H9 (cell line): ENCODE measurements at regions not wholly inside any gene's neighbourhood (a gene's known extent, or its start where the extent isn't known, plus 50 kb on each side); places are given as distances from the start of the nearest gene placed in this dataset.

Experiments used
- DNase-seq: peaks from one replicate; pipeline ENCODE4 v3.0.0-alpha.2; 2017
- H2AFZ ChIP-seq: one replicate; pipeline ENCODE4 v1.6.1; 2013; ENCODE audit warnings: mild to moderate bottlenecking, low read length, control low read depth, moderate library complexity
- H2AK5ac ChIP-seq: 2 replicates; pipeline ENCODE4 v1.6.1; 2013; ENCODE audit warnings: low read length, control low read depth, mixed read lengths; ENCODE audit not compliant: insufficient read length
- H2BK120ac ChIP-seq: one replicate; pipeline ENCODE4 v1.6.1; 2013; ENCODE audit warnings: low read depth, mild to moderate bottlenecking, low read length, control low read depth, inconsistent platforms; ENCODE audit not compliant: poor library complexity, severe bottlenecking
- H2BK12ac ChIP-seq: 2 replicates; pipeline ENCODE4 v1.6.1; 2013; ENCODE audit warnings: low read length, control low read depth, mixed read lengths, low read depth; ENCODE audit not compliant: insufficient read length
- H2BK15ac ChIP-seq: 2 replicates; pipeline ENCODE4 v1.6.1; 2013; ENCODE audit warnings: low read depth, low read length, control low read depth
- H2BK20ac ChIP-seq: one replicate; pipeline ENCODE4 v1.6.1; 2013; ENCODE audit warnings: low read depth, mild to moderate bottlenecking, low read length, control low read depth, inconsistent platforms; ENCODE audit not compliant: poor library complexity, severe bottlenecking
- H2BK5ac ChIP-seq: 2 replicates; pipeline ENCODE4 v1.6.1; 2013; ENCODE audit warnings: low read length, control low read depth, mixed read lengths; ENCODE audit not compliant: insufficient read length
- H3K14ac ChIP-seq: 2 replicates; pipeline ENCODE4 v1.6.1; 2013; ENCODE audit warnings: low read length, control low read depth; ENCODE audit not compliant: insufficient read depth
- H3K18ac ChIP-seq: 2 replicates; pipeline ENCODE4 v1.6.1; 2013; ENCODE audit warnings: low read depth, mild to moderate bottlenecking, mixed read lengths, low read length, control low read depth; ENCODE audit not compliant: insufficient read length
- H3K23ac ChIP-seq: 2 replicates; pipeline ENCODE4 v1.6.1; 2013; ENCODE audit warnings: low read length, control low read depth, mixed read lengths, low read depth; ENCODE audit not compliant: insufficient read length
- H3K23me2 ChIP-seq: 2 replicates; pipeline ENCODE4 v1.6.1; 2013; ENCODE audit warnings: low read depth, mild to moderate bottlenecking, mixed read lengths, low read length, control low read depth; ENCODE audit not compliant: insufficient read length, poor library complexity, severe bottlenecking
- H3K27ac ChIP-seq: 2 replicates; pipeline ENCODE4 v1.5.1; 2013; ENCODE audit warnings: low read length, control low read depth, mixed read lengths, low read depth; ENCODE audit not compliant: insufficient read length
- H3K27me3 ChIP-seq: 2 replicates; pipeline ENCODE4 v1.6.1; 2013; ENCODE audit warnings: low read length, control low read depth, inconsistent platforms; ENCODE audit not compliant: insufficient read depth
- H3K4ac ChIP-seq: 2 replicates; pipeline ENCODE4 v1.6.1; 2013; ENCODE audit warnings: low read depth, mild to moderate bottlenecking, control low read depth, inconsistent platforms, low read length, moderate library complexity
- H3K4me1 ChIP-seq: 2 replicates; pipeline ENCODE4 v1.6.1; 2013; ENCODE audit warnings: low read length, control low read depth, inconsistent platforms; ENCODE audit not compliant: insufficient read depth
- H3K4me2 ChIP-seq: 2 replicates; pipeline ENCODE4 v1.6.1; 2013; ENCODE audit warnings: low read length, control low read depth, mixed read lengths; ENCODE audit not compliant: insufficient read length, insufficient read depth
- H3K56ac ChIP-seq: 2 replicates; pipeline ENCODE4 v1.6.1; 2013; ENCODE audit warnings: low read depth, mild to moderate bottlenecking, mixed read lengths, low read length, control low read depth; ENCODE audit not compliant: insufficient read length
- H3K79me1 ChIP-seq: 2 replicates; pipeline ENCODE4 v1.6.1; 2013; ENCODE audit warnings: low read depth, mild to moderate bottlenecking, moderate library complexity, low read length, control low read depth, inconsistent platforms; ENCODE audit not compliant: insufficient read depth, poor library complexity, severe bottlenecking
- H3K79me2 ChIP-seq: 2 replicates; pipeline ENCODE4 v1.6.1; 2013; ENCODE audit warnings: low read length, control low read depth, inconsistent platforms; ENCODE audit not compliant: insufficient read depth
- H3K9ac ChIP-seq: 2 replicates; pipeline ENCODE4 v1.6.1; 2013; ENCODE audit warnings: low read length, control low read depth, mixed read lengths; ENCODE audit not compliant: insufficient read length; ENCODE audit errors: extremely low read depth
- H3K9me3 ChIP-seq: one replicate; pipeline ENCODE4 v1.6.1; 2013; ENCODE audit warnings: low read depth, low read length, inconsistent platforms; ENCODE audit not compliant: control insufficient read depth
- H3T11ph ChIP-seq: one replicate; pipeline ENCODE4 v1.6.1; 2013; ENCODE audit warnings: mild to moderate bottlenecking, low read length, control low read depth, inconsistent platforms
- H4K20me1 ChIP-seq: one replicate; pipeline ENCODE4 v1.6.1; 2013; ENCODE audit not compliant: control insufficient read depth, insufficient read length, insufficient read depth
- H4K5ac ChIP-seq: 2 replicates; pipeline ENCODE4 v1.6.1; 2013; ENCODE audit warnings: low read depth, mild to moderate bottlenecking, mixed read lengths, low read length, control low read depth; ENCODE audit not compliant: insufficient read length
- H4K8ac ChIP-seq: replicated peaks from 2 replicates; pipeline ENCODE4 v1.6.1; 2013; ENCODE audit warnings: low read length, control low read depth, mixed read lengths, low read depth; ENCODE audit not compliant: insufficient read length
- H4K91ac ChIP-seq: 2 replicates; pipeline ENCODE4 v1.6.1; 2013; ENCODE audit warnings: low read depth, mild to moderate bottlenecking, moderate library complexity, mixed read lengths, low read length, control low read depth; ENCODE audit not compliant: insufficient read length
- H3K27ac Mint-ChIP-seq, 3 experiments: 2 replicates in 2 of 3; 3 replicates in 1 of 3; pipeline ENCODE4 v1.8.0; 2020 to 2021; ENCODE audit warnings: mixed read lengths in 3 of 3, mild to moderate bottlenecking in 1 of 3, moderate library complexity in 1 of 3
- H3K27me3 Mint-ChIP-seq: 2 replicates; pipeline ENCODE4 v1.8.0; 2021; ENCODE audit warnings: low read depth, mild to moderate bottlenecking, moderate library complexity, mixed read lengths
- H3K36me3 Mint-ChIP-seq, 3 experiments: 2 replicates in 2 of 3; 3 replicates in 1 of 3; pipeline ENCODE4 v1.8.0; 2020 to 2021; ENCODE audit warnings: low read depth in 3 of 3, mixed read lengths in 3 of 3; ENCODE audit not compliant: insufficient read depth in 1 of 3
- H3K4me1 Mint-ChIP-seq, 2 experiments: 2 replicates each; pipeline ENCODE4 v1.8.0; 2020; ENCODE audit warnings: mixed read lengths in 2 of 2
- H3K4me3 Mint-ChIP-seq, 2 experiments: 2 replicates in 1 of 2; 3 replicates in 1 of 2; pipeline ENCODE4 v1.8.0; 2020 to 2021; ENCODE audit warnings: mild to moderate bottlenecking in 2 of 2, mixed read lengths in 2 of 2, moderate library complexity in 1 of 2
- H3K9me3 Mint-ChIP-seq, 2 experiments: 2 replicates in 1 of 2; 3 replicates in 1 of 2; pipeline ENCODE4 v1.8.0; 2020; ENCODE audit warnings: mild to moderate bottlenecking in 2 of 2, mixed read lengths in 2 of 2, moderate library complexity in 1 of 2
- CTCF ChIP-seq: fragments of 200-600 bp; sonication (generic); conservative IDR thresholded peaks from 3 replicates; pipeline ENCODE4 v1.8.0; 2021; ENCODE audit warnings: antibody characterized with exemption, mild to moderate bottlenecking
- WGBS: extraction: QIAGEN DNeasy Blood & Tissue Kit; methylation state at CpG from one replicate; pipeline ENCODE4 v1.1.7; 2013; ENCODE audit warnings: missing lambda C conversion rate, low lambda C conversion rate, mixed read lengths; ENCODE audit not compliant: insufficient read length; ENCODE audit errors: extremely low coverage; 5-methylcytosine and 5-hydroxymethylcytosine counted together

- Histone ChIP-seq H2BK120ac (no peak overlapping the region), H3K4ac (no peak overlapping the region), H3K56ac (no peak overlapping the region), H3K14ac (no peak overlapping the region), H2BK20ac (no peak overlapping the region), H3K23me2 (no peaks in the 10 kb centered on the region), H2BK15ac (no peak overlapping the region), H3K27ac (no peak overlapping the region), H3T11ph (no peak overlapping the region), H4K91ac (no peak overlapping the region), H4K5ac (no peak overlapping the region), H3K27me3 (no peaks in the 10 kb centered on the region), H3K79me2 (no peaks in the 10 kb centered on the region), H4K8ac (no peak overlapping the region), H2BK5ac (no peak overlapping the region), H3K9ac (no peak overlapping the region), H4K20me1 (no peaks in the 10 kb centered on the region), H3K23ac (no peak overlapping the region), H3K9me3 (no peaks in the 10 kb centered on the region), H3K4me2 (no peak overlapping the region), H2BK12ac (no peak overlapping the region), H2AK5ac (no peak overlapping the region), H3K4me1 (no peaks in the 10 kb centered on the region), H3K18ac (no peak overlapping the region), H3K79me1 (no peaks in the 10 kb centered on the region), H2AFZ (no peak overlapping the region)
- Mint-ChIP-seq H3K4me3 (no peak overlapping the region), H3K4me1 (no peaks in the 10 kb centered on the region), H3K9me3 (peaks cover 12 to 16% of the 10 kb centered on the region in 2 experiments; a peak in 4 of 5 replicates), H3K27ac (no peak overlapping the region), H3K36me3 (peaks cover 0 to 10% (median 2%) of the 10 kb centered on the region in 3 experiments; a peak in 2 of 7 replicates), H3K27me3 (no peaks in the 10 kb centered on the region)
- TF ChIP-seq CTCF, result no peak
- DNase-seq, result no peak
- no CpG with 5 or more reads among the region's 2 CpGs for WGBS
Measured at GRCh38 chr10:65419629-65420028, 1506.2 kb upstream of the LRRTM3 start.
